ENCODE measurements at regions not wholly inside any gene's neighbourhood (a gene's known extent, or its start where the extent isn't known, plus 50 kb on each side); places are given as distances from the start of the nearest gene placed in this dataset.
"Not testable (repeated sequence)": the region's sequence is repeated elsewhere in the genome, so short reads cannot be mapped to it uniquely, and the experiment has no call there.

- DNase-seq, result no peak
Observed at GRCh38 chr5:10921160-10921559, 160.1 kb upstream of the DAP start.

- DNase-seq, result no peak
Observed at GRCh38 chr5:10920400-10920799, 159.4 kb upstream of the DAP start.

GRCh38 chr5:10914741-10915480, 153.9 kb upstream of the DAP start:
- no peak for DNase-seq

- DNase-seq, result no peak
Observed at GRCh38 chr5:10913841-10914240, 152.8 kb upstream of the DAP start.

DNA sequence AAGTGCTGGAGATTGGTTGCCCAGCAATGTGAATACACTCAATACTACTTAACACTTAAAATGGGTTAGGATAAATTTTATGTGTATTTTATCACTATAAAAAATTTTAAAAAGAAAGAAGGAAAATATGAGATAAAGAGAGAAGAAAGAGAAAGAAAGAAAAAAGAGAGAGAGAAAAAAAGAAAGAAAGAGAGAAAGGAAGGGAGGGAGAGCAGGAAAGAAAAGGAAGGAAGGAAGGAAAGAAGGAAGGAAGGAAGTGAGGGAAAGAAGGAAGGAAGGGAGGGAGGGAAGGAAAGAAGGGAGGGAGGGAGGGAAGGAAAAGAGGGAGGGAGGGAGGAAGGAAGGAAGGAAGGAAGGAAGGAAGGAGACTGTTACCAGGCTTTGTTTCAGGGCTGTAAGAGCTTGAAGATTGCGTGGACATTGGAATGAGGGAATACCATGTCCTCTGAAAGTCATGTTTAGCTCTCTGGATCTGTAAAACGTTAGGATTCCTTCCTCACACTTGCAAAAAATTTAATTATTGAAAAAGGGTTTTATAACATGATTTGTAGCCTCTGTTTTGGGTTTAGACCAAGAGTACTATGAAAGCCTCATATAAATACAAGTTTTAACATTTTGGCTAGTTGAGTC, 152.3 kb upstream of the DAP start:
- no peak for DNase-seq

DNA sequence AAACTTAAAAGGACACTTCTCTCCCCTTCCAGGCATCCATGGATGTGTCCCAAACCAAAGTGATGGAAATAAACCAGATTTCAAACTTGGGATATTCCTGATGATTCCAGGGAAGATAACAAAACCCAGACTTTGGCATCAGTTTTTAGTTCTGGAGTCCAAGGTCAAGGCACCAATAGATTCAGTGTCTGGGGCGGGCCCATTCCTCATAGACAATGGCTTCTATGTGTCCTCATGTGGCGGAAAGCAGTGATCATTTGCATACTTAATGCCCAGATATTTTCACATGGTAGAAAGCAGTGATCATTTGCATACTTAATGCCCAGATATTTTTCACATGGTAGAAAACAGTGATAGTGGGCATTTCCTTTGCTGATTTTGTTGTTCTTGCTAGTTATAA, 151.4 kb upstream of the DAP start:
- DNase-seq, result no peak

DNA sequence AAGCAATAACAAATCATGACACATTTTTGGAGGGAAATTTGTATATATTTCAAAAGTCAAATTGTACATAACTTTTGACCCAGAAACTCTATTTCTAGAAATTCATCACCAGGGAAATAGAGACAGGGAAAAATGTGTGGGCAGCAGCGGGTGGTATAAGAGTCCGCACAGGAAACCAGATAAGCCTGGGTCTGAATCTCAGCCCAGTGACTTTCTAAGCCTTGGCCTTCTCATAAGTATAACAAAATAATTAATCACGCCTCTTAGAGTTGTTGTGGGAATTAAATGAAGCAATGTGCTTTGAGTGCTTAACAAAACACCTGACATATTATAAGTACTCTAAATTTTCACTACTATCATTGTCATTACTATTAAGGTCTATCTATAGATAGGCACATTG, 149.2 kb upstream of the DAP start:
- DNase-seq, result no peak

DNA sequence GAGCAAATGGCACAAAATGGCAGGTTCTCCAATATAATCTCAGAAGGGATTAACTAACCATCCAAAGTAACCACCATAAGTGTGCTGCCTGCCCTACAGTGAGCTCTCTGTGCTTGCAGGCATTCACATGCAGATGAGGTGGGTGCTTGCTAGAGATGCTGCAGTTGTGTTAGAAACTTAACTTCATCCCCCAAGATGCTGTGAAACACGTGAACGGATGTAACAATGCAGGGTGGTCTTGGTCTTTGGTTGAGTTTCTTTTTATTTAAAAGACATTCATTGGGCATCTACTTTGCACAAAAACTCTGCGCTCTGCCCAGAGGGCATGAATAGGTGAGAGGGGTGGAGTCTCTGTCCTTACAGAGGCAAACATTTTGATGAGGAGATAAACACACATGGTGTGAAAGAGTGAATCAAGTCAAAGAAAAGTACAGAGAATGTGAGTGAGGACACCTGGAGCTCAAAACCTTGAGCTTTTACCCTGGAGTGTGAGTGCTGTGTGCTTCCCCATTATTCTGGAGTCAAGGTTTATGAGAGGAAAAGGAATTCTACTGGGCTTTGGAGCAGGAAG, 143.9 kb upstream of the DAP start:
- no peak for DNase-seq

DNA sequence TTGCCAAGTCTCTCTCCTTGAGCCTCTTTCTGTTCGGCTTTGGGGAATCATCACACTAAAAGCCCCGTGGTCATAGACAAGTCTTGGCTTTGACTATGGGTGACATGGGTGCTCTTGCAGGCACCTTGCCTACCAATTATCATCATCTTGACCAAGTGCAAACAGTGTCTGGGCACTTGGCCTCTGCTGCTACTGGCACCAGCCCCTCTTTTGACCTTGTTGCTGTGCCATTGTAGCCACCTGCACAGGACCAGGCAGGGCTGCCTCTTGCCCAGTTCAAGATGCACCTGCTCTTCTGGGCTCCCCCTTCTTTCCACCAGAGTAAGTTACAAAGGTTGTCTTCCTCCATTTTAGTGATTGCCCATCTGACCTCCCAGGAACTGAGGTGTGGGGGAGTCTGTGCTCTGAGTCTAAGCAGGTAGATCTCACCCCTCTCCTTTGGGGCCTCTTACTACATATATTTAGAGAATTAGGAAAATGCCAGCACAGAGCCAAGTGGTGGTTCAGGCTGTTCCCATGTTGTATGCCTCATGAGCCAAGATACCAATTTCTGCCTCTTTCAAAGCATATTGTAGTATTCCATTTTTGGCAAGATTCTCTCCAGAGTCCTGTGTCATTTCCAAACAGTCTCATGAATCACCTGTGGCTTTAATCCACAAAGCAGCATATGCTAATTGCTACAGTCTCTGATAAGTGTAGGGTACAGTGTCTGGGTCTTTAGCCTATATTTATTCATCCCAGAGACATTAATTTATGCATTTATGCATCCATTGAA, 142.9 kb upstream of the DAP start:
- no peak for DNase-seq

- DNase-seq, result no peak
Observed at GRCh38 chr5:10902145-10902544, 141.1 kb upstream of the DAP start.

DNA sequence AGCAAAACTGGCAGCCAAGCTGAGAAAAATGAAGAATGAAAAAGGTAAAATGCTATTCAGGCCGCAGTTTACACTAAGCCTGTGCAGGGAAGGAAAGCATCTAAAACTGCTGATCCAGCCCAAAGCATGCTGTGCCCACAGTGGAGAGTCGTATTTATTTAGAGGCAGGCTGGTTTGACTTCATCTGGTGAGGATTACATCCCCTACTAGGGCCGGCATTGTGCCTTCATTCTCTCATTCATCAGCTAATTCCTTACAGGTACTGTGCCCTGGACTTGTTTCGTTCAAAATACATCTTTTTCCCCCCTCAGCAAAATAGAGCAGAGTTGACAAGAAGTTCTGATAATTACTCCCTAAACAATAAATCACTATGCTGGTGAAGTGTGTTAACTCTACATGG, 137.5 kb upstream of the DAP start:
- no peak for DNase-seq

- DNase-seq, result no peak
Observed at GRCh38 chr5:10896016-10896415, 135.0 kb upstream of the DAP start.

GRCh38 chr5:10894445-10895054, 133.5 kb upstream of the DAP start:
- DNase-seq, result no peak

DNA sequence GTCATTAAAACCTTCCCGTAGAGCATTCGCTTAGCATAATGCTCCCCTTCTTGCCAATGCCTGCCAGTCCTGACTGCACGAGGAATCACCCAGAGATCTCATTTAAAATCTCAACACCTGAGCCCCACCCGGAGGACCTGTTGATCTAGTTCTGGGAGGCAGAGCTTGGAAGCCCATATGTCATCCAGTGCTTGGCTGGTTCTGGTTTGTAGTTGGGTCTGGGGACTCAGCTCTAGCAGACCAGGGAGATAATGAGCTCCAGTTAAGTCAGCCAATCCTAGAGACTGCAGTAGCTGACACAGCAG, 131.8 kb upstream of the DAP start:
- DNase-seq, result no peak

GRCh38 chr5:10892147-10892910, 131.3 kb upstream of the DAP start:
- no peak for DNase-seq

- DNase-seq, result no peak
Observed at GRCh38 chr5:10891193-10891592, 130.2 kb upstream of the DAP start.

DNA sequence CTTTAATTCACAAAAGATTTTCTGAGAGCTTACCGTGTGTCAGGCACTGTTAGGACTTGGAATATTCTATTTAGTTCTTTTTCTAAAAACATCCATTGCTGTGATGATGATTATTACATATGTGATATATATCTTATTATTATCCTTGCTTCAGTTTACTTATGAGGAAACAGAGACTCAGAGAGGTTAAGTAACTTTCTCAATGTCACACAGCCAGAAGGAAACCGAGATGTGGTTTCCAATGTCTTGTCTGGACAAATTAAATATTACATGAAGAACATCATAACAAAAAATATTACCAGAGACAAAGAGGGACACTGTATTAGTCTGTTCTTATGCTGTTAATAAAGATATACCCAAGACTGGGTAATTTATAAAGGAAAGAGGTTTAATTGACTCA, 125.5 kb upstream of the DAP start:
- DNase-seq, result no peak

DNA sequence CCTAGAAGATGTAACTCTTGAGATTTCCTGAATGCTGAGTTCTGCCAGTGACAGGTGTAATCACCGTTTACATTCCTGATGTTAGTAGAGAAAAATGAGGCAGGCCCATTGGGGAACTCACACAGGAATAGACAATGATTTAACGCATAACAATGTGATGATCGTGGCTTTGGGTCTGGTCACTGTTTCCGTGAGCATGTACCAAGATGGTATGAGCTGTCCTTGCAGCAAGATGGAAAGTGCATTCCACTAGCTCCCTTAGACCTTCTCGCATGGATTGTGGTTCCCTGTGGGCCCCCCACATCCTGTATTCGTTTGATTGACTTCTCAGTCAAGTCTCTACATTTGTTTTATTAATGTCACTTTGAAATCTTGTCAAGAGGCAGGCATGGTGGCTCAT, 124.0 kb upstream of the DAP start:
- DNase-seq, result no peak

DNA sequence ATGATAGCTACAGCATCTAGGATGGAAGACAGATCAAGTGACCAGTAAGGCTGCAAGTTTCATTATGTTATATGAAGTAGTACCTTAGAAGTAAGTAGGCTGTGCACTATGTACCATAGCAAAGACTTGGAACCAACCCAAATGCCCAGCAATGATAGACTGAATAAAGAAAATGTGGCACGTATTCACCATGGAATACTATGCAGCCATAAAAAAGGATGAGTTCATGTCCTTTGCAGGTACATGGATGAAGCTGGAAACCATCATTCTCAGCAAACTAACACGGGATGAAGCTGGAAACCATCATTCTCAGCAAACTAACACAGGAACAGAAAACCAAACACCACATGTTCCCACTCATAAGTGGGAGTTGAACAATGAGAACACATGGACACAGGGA, 122.9 kb upstream of the DAP start:
- not testable (repeated sequence) for DNase-seq

GRCh38 chr5:10880934-10881333, 119.9 kb upstream of the DAP start:
- DNase-seq, result no peak

- not testable (repeated sequence) for DNase-seq
Observed at GRCh38 chr5:10876996-10877395, 116.0 kb upstream of the DAP start.

DNA sequence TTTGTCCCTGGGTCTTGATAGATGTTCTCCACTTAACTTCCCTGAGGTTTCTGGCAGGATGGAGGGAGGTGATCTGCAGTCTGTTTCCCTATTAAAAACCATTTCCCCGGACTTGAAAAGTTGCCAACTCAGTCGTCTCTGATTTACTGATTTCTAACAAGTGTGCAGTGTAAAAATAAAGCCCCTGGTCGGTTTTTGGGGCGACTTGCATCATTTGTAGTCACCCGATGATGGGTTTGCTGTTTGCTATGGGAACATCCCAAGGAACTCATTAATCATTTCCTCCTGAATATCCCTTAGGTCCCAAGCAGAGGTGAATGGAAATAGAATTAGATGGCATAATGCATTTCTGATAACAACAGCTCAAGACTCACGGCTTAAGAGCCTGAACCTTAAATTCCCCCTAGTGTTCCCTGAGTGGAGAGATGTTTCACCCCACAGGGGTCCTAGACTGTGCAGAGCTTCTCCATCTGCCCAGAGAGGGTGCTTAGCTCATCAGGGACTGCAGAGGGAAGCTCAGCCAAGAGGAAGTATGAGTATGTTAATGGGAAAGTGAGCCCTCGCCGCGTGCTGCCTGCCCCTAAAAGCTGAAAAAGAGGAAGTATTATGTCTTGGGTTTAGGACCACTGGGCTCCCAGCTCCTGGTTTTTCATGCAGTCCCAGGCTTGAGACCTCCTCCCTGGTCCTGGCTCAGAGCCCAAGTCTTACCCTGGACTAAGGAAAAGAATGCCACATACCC, 115.1 kb upstream of the DAP start:
- DNase-seq, result no peak

All from central memory CD4-positive, alpha-beta T cell (primary cell).